HL-60 (cell line): ENCODE measurements at regions not wholly inside any gene's neighbourhood (a gene's known extent, or its start where the extent isn't known, plus 50 kb on each side); places are given as distances from the start of the nearest gene placed in this dataset.
A peak's percentile ranks its signal among the peaks of the same experiment; 100 is the strongest.

Experiments used
- DNase-seq, 2 experiments: peaks; one replicate each; pipeline ENCODE4 v3.0.0-alpha.2; 2010 to 2020; ENCODE audit warnings: low read depth in 1 of 2, low spot score in 1 of 2
- H3K27ac ChIP-seq: fragments of 250-450 bp; sonication (Bioruptor Pico); replicated peaks from 2 replicates; pipeline ENCODE4 v1.5.1; 2020; ENCODE audit warnings: mild to moderate bottlenecking, moderate library complexity
- H3K27me3 ChIP-seq: fragments of 250-450 bp; sonication (Bioruptor Pico); 2 replicates; pipeline ENCODE4 v1.5.1; 2021; ENCODE audit warnings: mild to moderate bottlenecking, moderate library complexity; ENCODE audit not compliant: insufficient read depth, poor library complexity, severe bottlenecking
- H3K4me3 ChIP-seq: replicated peaks from 2 replicates; pipeline ENCODE4 v1.5.1; 2011; ENCODE audit warnings: mild to moderate bottlenecking, control low read depth, low read length; ENCODE audit not compliant: insufficient read depth
- GABPA ChIP-seq: IDR thresholded peaks from 2 replicates; pipeline ENCODE4 v1.6.1; 2012; ENCODE audit warnings: low read depth
- POLR2AphosphoS5 ChIP-seq: IDR thresholded peaks from 2 replicates; pipeline ENCODE4 v1.6.1; 2012; ENCODE audit warnings: low read depth
- REST ChIP-seq: IDR thresholded peaks from 2 replicates; pipeline ENCODE4 v1.6.1; 2012; ENCODE audit warnings: low read depth; ENCODE audit not compliant: insufficient replicate concordance
- SPI1 ChIP-seq: IDR thresholded peaks from 2 replicates; pipeline ENCODE4 v1.6.1; 2012; ENCODE audit warnings: low read depth, mild to moderate bottlenecking, borderline replicate concordance
- TF ChIP-seq, protein P1 (sequence below): IDR thresholded peaks from one replicate; pipeline ENCODE4 v1.5.1; 2011; ENCODE audit warnings: low read length, control low read depth, inconsistent platforms; ENCODE audit not compliant: insufficient read depth

- TF ChIP-seq GABPA (no peak), REST (no peak), SPI1 (no peak), POLR2AphosphoS5 (no peak)
- TF ChIP-seq, protein P1, sequence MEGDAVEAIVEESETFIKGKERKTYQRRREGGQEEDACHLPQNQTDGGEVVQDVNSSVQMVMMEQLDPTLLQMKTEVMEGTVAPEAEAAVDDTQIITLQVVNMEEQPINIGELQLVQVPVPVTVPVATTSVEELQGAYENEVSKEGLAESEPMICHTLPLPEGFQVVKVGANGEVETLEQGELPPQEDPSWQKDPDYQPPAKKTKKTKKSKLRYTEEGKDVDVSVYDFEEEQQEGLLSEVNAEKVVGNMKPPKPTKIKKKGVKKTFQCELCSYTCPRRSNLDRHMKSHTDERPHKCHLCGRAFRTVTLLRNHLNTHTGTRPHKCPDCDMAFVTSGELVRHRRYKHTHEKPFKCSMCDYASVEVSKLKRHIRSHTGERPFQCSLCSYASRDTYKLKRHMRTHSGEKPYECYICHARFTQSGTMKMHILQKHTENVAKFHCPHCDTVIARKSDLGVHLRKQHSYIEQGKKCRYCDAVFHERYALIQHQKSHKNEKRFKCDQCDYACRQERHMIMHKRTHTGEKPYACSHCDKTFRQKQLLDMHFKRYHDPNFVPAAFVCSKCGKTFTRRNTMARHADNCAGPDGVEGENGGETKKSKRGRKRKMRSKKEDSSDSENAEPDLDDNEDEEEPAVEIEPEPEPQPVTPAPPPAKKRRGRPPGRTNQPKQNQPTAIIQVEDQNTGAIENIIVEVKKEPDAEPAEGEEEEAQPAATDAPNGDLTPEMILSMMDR = no peak
- H3K27me3 ChIP-seq = no peaks in the 10 kb centered on the region
- no peak overlapping the region for H3K4me3 ChIP-seq
- H3K27ac ChIP-seq = no peak overlapping the region
- DNase-seq = peak; percentile 16 to 44
Observed at GRCh38 chr1:31485166-31485565, 72.2 kb downstream of the SERINC2 start.

DNA sequence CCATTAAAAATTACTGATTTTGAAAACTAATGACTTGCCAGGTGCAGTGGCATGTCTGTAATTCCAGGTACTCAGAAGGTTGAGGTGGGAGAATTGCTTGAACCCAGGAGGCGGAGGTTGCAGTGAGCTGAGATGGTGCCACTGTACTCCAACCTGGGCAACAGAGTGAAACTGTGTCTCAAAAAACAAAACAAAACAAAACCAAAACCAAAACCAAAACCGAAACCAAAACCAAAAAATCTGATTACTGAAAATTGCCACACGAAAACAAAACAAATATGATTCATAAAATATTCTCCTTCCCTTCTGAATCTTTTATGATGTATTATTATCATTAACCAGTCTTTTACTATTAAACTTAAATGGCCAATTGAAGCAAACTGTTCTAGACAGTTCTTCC, 74.1 kb downstream of the SERINC2 start:
- no peak overlapping the region for H3K4me3 ChIP-seq
- no peak overlapping the region for H3K27ac ChIP-seq
- no peaks in the 10 kb centered on the region for H3K27me3 ChIP-seq
- TF ChIP-seq REST (no peak), GABPA (no peak), POLR2AphosphoS5 (no peak), SPI1 (no peak)
- TF ChIP-seq, protein P1 = no peak
- no peak for DNase-seq

GRCh38 chr1:31487721-31488293, 74.8 kb downstream of the SERINC2 start:
- TF ChIP-seq REST = no peak
- TF ChIP-seq POLR2AphosphoS5 = no peak
- TF ChIP-seq GABPA = no peak
- TF ChIP-seq, protein P1 = no peak
- TF ChIP-seq SPI1 = no peak

More at GRCh38 chr1:31487721-31488293, 74.8 kb downstream of the SERINC2 start:
- Histone ChIP-seq H3K27ac (no peak overlapping the region), H3K4me3 (no peak overlapping the region), H3K27me3 (no peaks in the 10 kb centered on the region)
- DNase-seq = no peak
